GM23338 (cell line): ENCODE measurements at regions not wholly inside any gene's neighbourhood (a gene's known extent, or its start where the extent isn't known, plus 50 kb on each side); places are given as distances from the start of the nearest gene placed in this dataset.

Source experiments
- ATAC-seq: fragments of 200-7000 bp; cut with Tn5 transposase; 3 replicates; pipeline ENCODE4 v1.9.1; 2020
- DNase-seq: peaks from one replicate; pipeline ENCODE4 v3.0.0-alpha.2; 2015; ENCODE audit warnings: low spot score
- H2AFZ ChIP-seq: fragments of 200-600 bp; sonication (generic); 2 replicates; pipeline ENCODE4 v1.8.0; 2016; ENCODE audit warnings: antibody characterized with exemption, mild to moderate bottlenecking, moderate library complexity
- H3F3A ChIP-seq: fragments of 200-600 bp; sonication (generic); replicated peaks from 2 replicates; pipeline ENCODE4 v1.8.0; 2017; ENCODE audit warnings: antibody characterized with exemption, mixed run types, low read depth
- H3K27ac ChIP-seq: fragments of 200-600 bp; sonication (generic); 2 replicates; pipeline ENCODE4 v1.6.1; 2016; ENCODE audit warnings: low read depth
- H3K27me3 ChIP-seq: fragments of 200-600 bp; sonication (generic); 2 replicates; pipeline ENCODE4 v1.8.0; 2016; ENCODE audit warnings: mild to moderate bottlenecking, mixed run types, moderate library complexity; ENCODE audit not compliant: insufficient read depth
- H3K36me3 ChIP-seq: fragments of 200-600 bp; sonication (generic); 2 replicates; pipeline ENCODE4 v1.8.0; 2016; ENCODE audit warnings: mild to moderate bottlenecking; ENCODE audit not compliant: insufficient read depth
- H3K4me1 ChIP-seq: fragments of 200-600 bp; sonication (generic); 2 replicates; pipeline ENCODE4 v1.8.0; 2016; ENCODE audit warnings: mild to moderate bottlenecking, moderate library complexity; ENCODE audit not compliant: insufficient read depth
- H3K4me2 ChIP-seq: fragments of 200-600 bp; sonication (generic); 2 replicates; pipeline ENCODE4 v1.7.1; 2017; ENCODE audit warnings: mixed run types
- H3K4me3 ChIP-seq: fragments of 200-600 bp; sonication (generic); 2 replicates; pipeline ENCODE4 v1.6.1; 2016; ENCODE audit warnings: mixed run types
- H3K79me2 ChIP-seq: fragments of 200-600 bp; sonication (generic); replicated peaks from 2 replicates; pipeline ENCODE4 v1.8.0; 2017; ENCODE audit warnings: mild to moderate bottlenecking; ENCODE audit not compliant: insufficient read depth
- H3K9me2 ChIP-seq: fragments of 200-600 bp; sonication (generic); 2 replicates; pipeline ENCODE4 v1.8.0; 2017; ENCODE audit not compliant: insufficient read depth
- H4K20me1 ChIP-seq: fragments of 200-600 bp; sonication (generic); replicated peaks from 2 replicates; pipeline ENCODE4 v1.8.0; 2017; ENCODE audit warnings: mild to moderate bottlenecking; ENCODE audit not compliant: insufficient read depth
- H3K27ac Mint-ChIP-seq: 2 replicates; pipeline ENCODE4 v1.8.0; 2020; ENCODE audit warnings: inconsistent platforms, mild to moderate bottlenecking, moderate library complexity, mixed read lengths
- H3K27me3 Mint-ChIP-seq: 3 replicates; pipeline ENCODE4 v1.8.0; 2022; ENCODE audit warnings: low read depth, mild to moderate bottlenecking, moderate library complexity, mixed read lengths, inconsistent platforms; ENCODE audit not compliant: insufficient read depth, poor library complexity
- H3K36me3 Mint-ChIP-seq: 3 replicates; pipeline ENCODE4 v1.8.0; 2021; ENCODE audit warnings: low read depth, mild to moderate bottlenecking, inconsistent platforms, moderate library complexity, mixed read lengths
- H3K4me1 Mint-ChIP-seq: 3 replicates; pipeline ENCODE4 v1.8.0; 2020; ENCODE audit warnings: mild to moderate bottlenecking, inconsistent platforms, mixed read lengths
- H3K4me3 Mint-ChIP-seq: 3 replicates; pipeline ENCODE4 v1.8.0; 2021; ENCODE audit warnings: moderate library complexity, mild to moderate bottlenecking, inconsistent platforms, mixed read lengths
- H3K9me3 Mint-ChIP-seq: 3 replicates; pipeline ENCODE4 v1.8.0; 2020; ENCODE audit warnings: moderate library complexity, mild to moderate bottlenecking, inconsistent platforms, mixed read lengths
- CREB1 ChIP-seq: fragments of 250-450 bp; sonication (Bioruptor Pico); IDR thresholded peaks from 2 replicates; pipeline ENCODE4 v1.5.0; 2020; ENCODE audit warnings: low read depth, mild to moderate bottlenecking, moderate library complexity
- EZH2phosphoT487 ChIP-seq: fragments of 200-600 bp; sonication (generic); IDR thresholded peaks from one replicate; pipeline ENCODE4 v1.8.1; 2018; ENCODE audit warnings: antibody characterized with exemption; ENCODE audit not compliant: unreplicated experiment
- JUNB ChIP-seq: IDR thresholded peaks from one replicate; pipeline ENCODE4 v1.6.1; 2016; ENCODE audit warnings: antibody characterized with exemption; ENCODE audit not compliant: unreplicated experiment
- NANOG ChIP-seq: IDR thresholded peaks from 2 replicates; pipeline ENCODE4 v1.6.1; 2016; ENCODE audit warnings: antibody characterized with exemption, borderline replicate concordance
- STAT1 ChIP-seq: IDR thresholded peaks from one replicate; pipeline ENCODE4 v1.6.1; 2016; ENCODE audit warnings: antibody characterized with exemption; ENCODE audit not compliant: unreplicated experiment
- ZNF114 ChIP-seq: fragments of 250-450 bp; sonication (Bioruptor Pico); IDR thresholded peaks from 2 replicates; pipeline ENCODE4 v1.5.0; 2020; ENCODE audit warnings: mild to moderate bottlenecking, moderate library complexity
- TF ChIP-seq, protein P1 (sequence below): IDR thresholded peaks from one replicate; pipeline ENCODE4 v1.6.1; 2018; ENCODE audit warnings: antibody characterized with exemption; ENCODE audit not compliant: unreplicated experiment
- TF ChIP-seq, protein P2 (sequence below), 2 experiments: fragments of 200-600 bp in 1 of 2; sonication (generic) in 1 of 2; conservative IDR thresholded peaks; 2 replicates each; pipeline versions ENCODE4 v1.5.1 to v1.6.1; 2016 to 2017; ENCODE audit warnings: antibody characterized with exemption in 2 of 2, low read depth in 2 of 2, mild to moderate bottlenecking in 2 of 2, moderate library complexity in 1 of 2

DNA sequence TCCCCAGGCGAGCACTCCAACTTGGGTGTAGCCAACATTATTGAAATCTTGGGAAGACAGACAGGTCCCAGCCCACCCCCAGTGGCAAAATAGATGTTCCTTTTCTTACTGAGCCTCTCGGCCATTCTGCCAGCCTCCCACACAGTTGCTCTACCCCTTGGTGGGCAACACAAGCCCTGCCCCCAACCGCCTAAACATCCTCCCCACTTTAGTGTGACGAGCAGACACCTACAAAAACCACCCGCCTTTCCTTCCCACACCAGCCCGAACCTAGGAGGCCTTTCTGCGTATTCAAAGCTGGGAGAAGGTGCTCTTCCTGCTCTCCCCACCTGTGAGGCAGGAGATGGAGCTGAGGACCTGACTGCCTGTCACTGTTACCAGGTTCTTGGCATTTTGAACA is 58.6 kb upstream of the CAB39 start (continued):
- TF ChIP-seq JUNB = no peak
- no peak for TF ChIP-seq ZNF114
- TF ChIP-seq, protein P1, sequence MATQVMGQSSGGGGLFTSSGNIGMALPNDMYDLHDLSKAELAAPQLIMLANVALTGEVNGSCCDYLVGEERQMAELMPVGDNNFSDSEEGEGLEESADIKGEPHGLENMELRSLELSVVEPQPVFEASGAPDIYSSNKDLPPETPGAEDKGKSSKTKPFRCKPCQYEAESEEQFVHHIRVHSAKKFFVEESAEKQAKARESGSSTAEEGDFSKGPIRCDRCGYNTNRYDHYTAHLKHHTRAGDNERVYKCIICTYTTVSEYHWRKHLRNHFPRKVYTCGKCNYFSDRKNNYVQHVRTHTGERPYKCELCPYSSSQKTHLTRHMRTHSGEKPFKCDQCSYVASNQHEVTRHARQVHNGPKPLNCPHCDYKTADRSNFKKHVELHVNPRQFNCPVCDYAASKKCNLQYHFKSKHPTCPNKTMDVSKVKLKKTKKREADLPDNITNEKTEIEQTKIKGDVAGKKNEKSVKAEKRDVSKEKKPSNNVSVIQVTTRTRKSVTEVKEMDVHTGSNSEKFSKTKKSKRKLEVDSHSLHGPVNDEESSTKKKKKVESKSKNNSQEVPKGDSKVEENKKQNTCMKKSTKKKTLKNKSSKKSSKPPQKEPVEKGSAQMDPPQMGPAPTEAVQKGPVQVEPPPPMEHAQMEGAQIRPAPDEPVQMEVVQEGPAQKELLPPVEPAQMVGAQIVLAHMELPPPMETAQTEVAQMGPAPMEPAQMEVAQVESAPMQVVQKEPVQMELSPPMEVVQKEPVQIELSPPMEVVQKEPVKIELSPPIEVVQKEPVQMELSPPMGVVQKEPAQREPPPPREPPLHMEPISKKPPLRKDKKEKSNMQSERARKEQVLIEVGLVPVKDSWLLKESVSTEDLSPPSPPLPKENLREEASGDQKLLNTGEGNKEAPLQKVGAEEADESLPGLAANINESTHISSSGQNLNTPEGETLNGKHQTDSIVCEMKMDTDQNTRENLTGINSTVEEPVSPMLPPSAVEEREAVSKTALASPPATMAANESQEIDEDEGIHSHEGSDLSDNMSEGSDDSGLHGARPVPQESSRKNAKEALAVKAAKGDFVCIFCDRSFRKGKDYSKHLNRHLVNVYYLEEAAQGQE = no peak
- no peak for TF ChIP-seq EZH2phosphoT487
- TF ChIP-seq NANOG = no peak

DNA sequence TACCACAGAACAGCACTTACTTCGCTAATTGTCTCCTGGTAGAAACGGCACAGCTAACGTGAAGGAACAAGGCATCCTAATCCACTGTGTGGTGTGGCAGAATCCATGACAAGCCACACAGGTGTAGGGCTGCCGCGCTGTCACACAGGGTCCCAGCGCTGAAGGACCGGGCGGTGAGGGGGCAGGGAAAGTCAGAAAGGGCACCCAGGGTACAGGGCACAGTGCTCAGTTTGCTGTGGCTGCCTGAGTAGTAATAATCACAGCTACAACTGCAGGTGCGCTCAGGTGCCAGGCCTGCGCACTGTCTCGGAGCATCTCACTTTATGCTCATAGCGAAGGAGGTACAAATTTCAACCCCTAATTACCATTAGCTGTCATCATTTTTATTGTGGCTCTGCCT is 55.2 kb upstream of the CAB39 start:
- Histone ChIP-seq H3K4me3 (no peak overlapping the region), H3K27me3 (no peaks in the 10 kb centered on the region), H3K79me2 (no peaks in the 10 kb centered on the region), H4K20me1 (no peaks in the 10 kb centered on the region), H3K4me1 (peaks cover 8% of the 10 kb centered on the region), H3K36me3 (no peaks in the 10 kb centered on the region), H3K9me2 (no peaks in the 10 kb centered on the region), H3K4me2 (no peak overlapping the region), H3K27ac (no peak overlapping the region), H2AFZ (peak overlapping the region; percentile 69; the same call in 1 of the 2 replicates), H3F3A (no peaks in the 10 kb centered on the region)
- TF ChIP-seq CREB1 (CRISPR knock-in tag) (no peak), NANOG (no peak), STAT1 (no peak)
- TF ChIP-seq, protein P2, sequence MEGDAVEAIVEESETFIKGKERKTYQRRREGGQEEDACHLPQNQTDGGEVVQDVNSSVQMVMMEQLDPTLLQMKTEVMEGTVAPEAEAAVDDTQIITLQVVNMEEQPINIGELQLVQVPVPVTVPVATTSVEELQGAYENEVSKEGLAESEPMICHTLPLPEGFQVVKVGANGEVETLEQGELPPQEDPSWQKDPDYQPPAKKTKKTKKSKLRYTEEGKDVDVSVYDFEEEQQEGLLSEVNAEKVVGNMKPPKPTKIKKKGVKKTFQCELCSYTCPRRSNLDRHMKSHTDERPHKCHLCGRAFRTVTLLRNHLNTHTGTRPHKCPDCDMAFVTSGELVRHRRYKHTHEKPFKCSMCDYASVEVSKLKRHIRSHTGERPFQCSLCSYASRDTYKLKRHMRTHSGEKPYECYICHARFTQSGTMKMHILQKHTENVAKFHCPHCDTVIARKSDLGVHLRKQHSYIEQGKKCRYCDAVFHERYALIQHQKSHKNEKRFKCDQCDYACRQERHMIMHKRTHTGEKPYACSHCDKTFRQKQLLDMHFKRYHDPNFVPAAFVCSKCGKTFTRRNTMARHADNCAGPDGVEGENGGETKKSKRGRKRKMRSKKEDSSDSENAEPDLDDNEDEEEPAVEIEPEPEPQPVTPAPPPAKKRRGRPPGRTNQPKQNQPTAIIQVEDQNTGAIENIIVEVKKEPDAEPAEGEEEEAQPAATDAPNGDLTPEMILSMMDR (conservative IDR thresholded peaks at IDR 0.05; ENCODE audit: low read depth in 2 of 2) = no peak
- TF ChIP-seq, protein P1 = no peak
- no peak for ATAC-seq
- Mint-ChIP-seq H3K36me3 (no peaks in the 10 kb centered on the region), H3K27me3 (peaks cover 10% of the 10 kb centered on the region), H3K9me3 (no peaks in the 10 kb centered on the region), H3K27ac (no peak overlapping the region), H3K4me3 (no peak overlapping the region), H3K4me1 (peaks cover 33% of the 10 kb centered on the region)
- DNase-seq = no peak
